CD4-positive, alpha-beta T cell treated with Interleukin-4 for 1 hour (primary cell): ENCODE measurements at regions not wholly inside any gene's neighbourhood (a gene's known extent, or its start where the extent isn't known, plus 50 kb on each side); places are given as distances from the start of the nearest gene placed in this dataset.

Experiments used
- DNase-seq, 2 donors: peaks; one replicate each; pipeline ENCODE4 v3.0.0-alpha.2; 2020 to 2022

- DNase-seq: no peak
Measured at GRCh38 chr14:58861586-58861985, 223.8 kb downstream of the DACT1 start.

- no peak for DNase-seq
Measured at GRCh38 chr14:58862416-58863160, 224.8 kb downstream of the DACT1 start.

GRCh38 chr14:58863661-58864345 lies 226.0 kb downstream of the DACT1 start:
- no peak for DNase-seq

GRCh38 chr14:58864751-58865513 lies 227.2 kb downstream of the DACT1 start:
- DNase-seq: no peak

- no peak for DNase-seq
Measured at GRCh38 chr14:58865514-58866281, 227.9 kb downstream of the DACT1 start.

- DNase-seq: no peak
Measured at GRCh38 chr14:58866391-58866790, 228.6 kb downstream of the DACT1 start.

GRCh38 chr14:58870961-58871360 lies 233.2 kb downstream of the DACT1 start:
- no peak for DNase-seq

- no peak for DNase-seq
Measured at GRCh38 chr14:58871573-58871972, 233.8 kb downstream of the DACT1 start.

GRCh38 chr14:58872061-58872460 lies 234.3 kb downstream of the DACT1 start:
- DNase-seq: no peak

- no peak for DNase-seq
Measured at GRCh38 chr14:58873228-58873953, 235.6 kb downstream of the DACT1 start.

- DNase-seq: no peak
Measured at GRCh38 chr14:58875613-58876012, 237.9 kb downstream of the DACT1 start.

GRCh38 chr14:58876608-58877007 lies 238.8 kb downstream of the DACT1 start:
- no peak for DNase-seq

GRCh38 chr14:58878439-58879139 lies 240.8 kb downstream of the DACT1 start:
- DNase-seq: no peak

GRCh38 chr14:58881433-58881832 lies 243.7 kb downstream of the DACT1 start:
- DNase-seq: no peak

- no peak for DNase-seq
Measured at GRCh38 chr14:58882577-58883018, 244.8 kb downstream of the DACT1 start.

GRCh38 chr14:58884442-58884841 lies 246.7 kb downstream of the DACT1 start:
- no peak for DNase-seq

GRCh38 chr14:58887931-58888330 lies 250.2 kb downstream of the DACT1 start:
- DNase-seq: no peak

- DNase-seq: no peak
Measured at GRCh38 chr14:58898655-58899316, 261.0 kb downstream of the DACT1 start.

GRCh38 chr14:58899317-58899713 lies 261.6 kb downstream of the DACT1 start:
- no peak for DNase-seq

GRCh38 chr14:58901826-58902225 lies 264.1 kb downstream of the DACT1 start:
- no peak for DNase-seq

- no peak for DNase-seq
Measured at GRCh38 chr14:58904776-58905175, 267.0 kb downstream of the DACT1 start.
